ENCODE measurements at regions not wholly inside any gene's neighbourhood (a gene's known extent, or its start where the extent isn't known, plus 50 kb on each side); places are given as distances from the start of the nearest gene placed in this dataset.

DNA sequence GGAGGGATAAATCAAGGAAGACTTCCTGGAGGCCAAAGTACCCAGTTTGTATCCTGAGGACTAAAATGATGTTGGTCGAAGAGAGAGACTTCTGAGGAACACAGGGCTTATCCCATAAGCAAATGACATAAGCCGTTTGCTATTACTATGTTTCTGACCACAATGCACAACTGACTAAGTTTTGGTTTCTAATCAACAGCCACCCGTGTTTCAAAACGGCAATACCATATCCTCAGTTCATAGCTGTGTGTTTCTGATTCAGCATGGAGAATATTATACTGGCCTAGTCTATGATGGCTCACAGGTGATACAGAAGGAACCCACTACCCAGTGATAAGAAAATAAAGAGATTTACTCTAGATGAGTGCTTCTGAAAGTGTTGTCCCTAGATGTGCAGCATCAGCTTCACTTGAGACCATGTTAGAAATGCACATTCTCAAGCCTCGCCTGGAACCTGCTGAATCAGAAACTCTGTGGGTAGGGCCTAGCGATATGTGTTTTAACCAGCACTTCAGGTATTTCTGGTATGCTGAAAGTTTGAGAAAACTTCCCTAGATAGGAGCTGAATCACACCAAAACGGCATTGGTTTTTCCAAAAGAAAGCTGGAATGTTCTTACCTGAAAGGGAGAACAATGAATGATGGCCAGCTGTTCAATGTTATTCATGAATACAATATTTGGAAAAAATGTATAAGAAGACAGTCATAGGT, 639.7 kb upstream of the NR2F2 start:
- TF ChIP-seq, protein P1, sequence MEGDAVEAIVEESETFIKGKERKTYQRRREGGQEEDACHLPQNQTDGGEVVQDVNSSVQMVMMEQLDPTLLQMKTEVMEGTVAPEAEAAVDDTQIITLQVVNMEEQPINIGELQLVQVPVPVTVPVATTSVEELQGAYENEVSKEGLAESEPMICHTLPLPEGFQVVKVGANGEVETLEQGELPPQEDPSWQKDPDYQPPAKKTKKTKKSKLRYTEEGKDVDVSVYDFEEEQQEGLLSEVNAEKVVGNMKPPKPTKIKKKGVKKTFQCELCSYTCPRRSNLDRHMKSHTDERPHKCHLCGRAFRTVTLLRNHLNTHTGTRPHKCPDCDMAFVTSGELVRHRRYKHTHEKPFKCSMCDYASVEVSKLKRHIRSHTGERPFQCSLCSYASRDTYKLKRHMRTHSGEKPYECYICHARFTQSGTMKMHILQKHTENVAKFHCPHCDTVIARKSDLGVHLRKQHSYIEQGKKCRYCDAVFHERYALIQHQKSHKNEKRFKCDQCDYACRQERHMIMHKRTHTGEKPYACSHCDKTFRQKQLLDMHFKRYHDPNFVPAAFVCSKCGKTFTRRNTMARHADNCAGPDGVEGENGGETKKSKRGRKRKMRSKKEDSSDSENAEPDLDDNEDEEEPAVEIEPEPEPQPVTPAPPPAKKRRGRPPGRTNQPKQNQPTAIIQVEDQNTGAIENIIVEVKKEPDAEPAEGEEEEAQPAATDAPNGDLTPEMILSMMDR (IDR thresholded peaks at IDR 0.05; ENCODE audit: low read depth, low read length, poor library complexity, severe bottlenecking), result no peak
- no peak for TF ChIP-seq EZH2phosphoT487 (IDR thresholded peaks at IDR 0.05; ENCODE audit: borderline replicate concordance, low read length)

Measured in DOHH2 (cell line).